Stimulated activated CD4-positive, alpha-beta T cell treated with anti-CD3 and anti-CD28 coated beads, Interleukin-15, amount 100 ng/mL, for 48 hours (primary cell): ENCODE measurements at regions not wholly inside any gene's neighbourhood (a gene's known extent, or its start where the extent isn't known, plus 50 kb on each side); places are given as distances from the start of the nearest gene placed in this dataset.
A peak's percentile ranks its signal among the peaks of the same experiment; 100 is the strongest.
"Not testable (repeated sequence)": the region's sequence is repeated elsewhere in the genome, so short reads cannot be mapped to it uniquely, and the experiment has no call there.

Experiments used
- DNase-seq, 2 donors: peaks; one replicate each; pipeline ENCODE4 v3.0.0-alpha.2; 2020; ENCODE audit warnings: low read depth in 2 of 2

- peak; percentile 56 to 65 for DNase-seq
Observed at GRCh38 chr14:106592115-106592852, 1065.9 kb downstream of the TMEM121 start.

GRCh38 chr14:106599209-106599608 lies 1072.8 kb downstream of the TMEM121 start:
- no peak for DNase-seq

GRCh38 chr14:106605548-106606448 lies 1079.4 kb downstream of the TMEM121 start:
- peak; percentile 77 to 79 for DNase-seq

- DNase-seq = no peak
Observed at GRCh38 chr14:106606936-106607335, 1080.6 kb downstream of the TMEM121 start.

- DNase-seq = no peak
Observed at GRCh38 chr14:106610691-106611090, 1084.3 kb downstream of the TMEM121 start.

GRCh38 chr14:106613256-106613655 lies 1086.9 kb downstream of the TMEM121 start:
- DNase-seq = no peak

GRCh38 chr14:106618471-106618951 lies 1092.1 kb downstream of the TMEM121 start:
- peak; percentile 80 to 88 for DNase-seq

- DNase-seq = no peak
Observed at GRCh38 chr14:106619606-106620005, 1093.2 kb downstream of the TMEM121 start.

GRCh38 chr14:106620368-106620767 lies 1094.0 kb downstream of the TMEM121 start:
- DNase-seq = no peak

- DNase-seq = no peak
Observed at GRCh38 chr14:106622200-106622745, 1095.9 kb downstream of the TMEM121 start.

GRCh38 chr14:106625186-106625585 lies 1098.8 kb downstream of the TMEM121 start:
- no peak for DNase-seq

GRCh38 chr14:106626469-106626868 lies 1100.1 kb downstream of the TMEM121 start:
- not testable (repeated sequence) for DNase-seq

- DNase-seq = peak; percentile 15 to 72
Observed at GRCh38 chr14:106626942-106627588, 1100.7 kb downstream of the TMEM121 start.

- DNase-seq = no peak
Observed at GRCh38 chr14:106631879-106632278, 1105.5 kb downstream of the TMEM121 start.

GRCh38 chr14:106633721-106634120 lies 1107.3 kb downstream of the TMEM121 start:
- no peak for DNase-seq

- DNase-seq = no peak
Observed at GRCh38 chr14:106635569-106635968, 1109.2 kb downstream of the TMEM121 start.

- not testable (repeated sequence) for DNase-seq
Observed at GRCh38 chr14:106638786-106639452, 1112.5 kb downstream of the TMEM121 start.

GRCh38 chr14:106642090-106642489 lies 1115.7 kb downstream of the TMEM121 start:
- no peak for DNase-seq

GRCh38 chr14:106642971-106643370 lies 1116.6 kb downstream of the TMEM121 start:
- DNase-seq = not testable (repeated sequence)

- DNase-seq = not testable (repeated sequence)
Observed at GRCh38 chr14:106648874-106649273, 1122.5 kb downstream of the TMEM121 start.

- no peak for DNase-seq
Observed at GRCh38 chr14:106651016-106651415, 1124.6 kb downstream of the TMEM121 start.
